ENCODE measurements at regions not wholly inside any gene's neighbourhood (a gene's known extent, or its start where the extent isn't known, plus 50 kb on each side); places are given as distances from the start of the nearest gene placed in this dataset.

- Histone ChIP-seq H3K79me2 (ENCODE audit: control insufficient read depth, insufficient read depth, low read length) (no peaks in the 10 kb centered on the region), H3K27me3 (ENCODE audit: control insufficient read depth in 2 of 2, insufficient read depth in 2 of 2, low read length in 2 of 2) (no peaks in the 10 kb centered on the region), H3K36me3 (ENCODE audit: control insufficient read depth in 2 of 2, extremely low read depth in 1 of 2, insufficient read depth in 2 of 2, low read length in 2 of 2) (no peaks in the 10 kb centered on the region), H4K20me1 (replicated peaks; ENCODE audit: control insufficient read depth, extremely low read depth, insufficient read depth, low read length) (no peaks in the 10 kb centered on the region), H3K27ac (ENCODE audit: insufficient read depth, low read depth, low read length) (no peak overlapping the region), H2AFZ (ENCODE audit: low read depth, low read length) (no peak overlapping the region), H3K4me2 (ENCODE audit: insufficient read depth, low read length) (no peak overlapping the region), H3K4me3 (replicated peaks in 1 of 3; ENCODE audit: insufficient read depth in 1 of 3, low read depth in 1 of 3, low read length in 3 of 3) (no peak overlapping the region), H3K9ac (replicated peaks; ENCODE audit: extremely low read depth, insufficient read depth, low read length) (no peak overlapping the region), H3K9me1 (replicated peaks; ENCODE audit: control insufficient read depth, extremely low read depth, insufficient read depth, low read length) (no peaks in the 10 kb centered on the region), H3K4me1 (ENCODE audit: control insufficient read depth, extremely low read depth, insufficient read depth, low read length) (no peaks in the 10 kb centered on the region), H3K9me3 (replicated peaks; ENCODE audit: control insufficient read depth, insufficient read depth, low read length) (no peaks in the 10 kb centered on the region)
- TF ChIP-seq JUN (IDR thresholded peaks at IDR 0.05; ENCODE audit: borderline replicate concordance, insufficient read depth, insufficient read length, low read depth) (no peak), MYC (IDR thresholded peaks at IDR 0.05; ENCODE audit: low read depth, low read length) (no peak)
- FAIRE-seq (no peak), DNase-seq (ENCODE audit: low read depth, low spot score) (no peak)
- ChIA-PET POLR2A (no interaction called here), CTCF (no interaction called here)
- BruUV-seq (replicated peaks): no TSS peak
- intact Hi-C loops (cut with micrococcal nuclease): no loop called here
- dilution Hi-C loops (cut with MboI; ENCODE audit: extremely low pct_ligation_motif_present, low sequenced_read_pairs): no loop called here
These were observed 56.8 kb upstream of the STK39 start for GRCh38 chr2:168304024-168304681.

GRCh38 chr2:168307379-168307778 is 60.0 kb upstream of the STK39 start:
- Histone ChIP-seq H3K9me3 (replicated peaks; ENCODE audit: control insufficient read depth, insufficient read depth, low read length) (no peaks in the 10 kb centered on the region), H3K79me2 (ENCODE audit: control insufficient read depth, insufficient read depth, low read length) (no peaks in the 10 kb centered on the region), H3K36me3 (ENCODE audit: control insufficient read depth in 2 of 2, extremely low read depth in 1 of 2, insufficient read depth in 2 of 2, low read length in 2 of 2) (no peaks in the 10 kb centered on the region), H2AFZ (ENCODE audit: low read depth, low read length) (no peak overlapping the region), H3K9me1 (replicated peaks; ENCODE audit: control insufficient read depth, extremely low read depth, insufficient read depth, low read length) (no peaks in the 10 kb centered on the region), H3K4me3 (replicated peaks in 1 of 3; ENCODE audit: insufficient read depth in 1 of 3, low read depth in 1 of 3, low read length in 3 of 3) (no peak overlapping the region), H3K4me2 (ENCODE audit: insufficient read depth, low read length) (no peak overlapping the region), H4K20me1 (replicated peaks; ENCODE audit: control insufficient read depth, extremely low read depth, insufficient read depth, low read length) (no peaks in the 10 kb centered on the region), H3K27ac (ENCODE audit: insufficient read depth, low read depth, low read length) (no peak overlapping the region), H3K4me1 (ENCODE audit: control insufficient read depth, extremely low read depth, insufficient read depth, low read length) (no peaks in the 10 kb centered on the region), H3K9ac (replicated peaks; ENCODE audit: extremely low read depth, insufficient read depth, low read length) (no peak overlapping the region), H3K27me3 (ENCODE audit: control insufficient read depth in 2 of 2, insufficient read depth in 2 of 2, low read length in 2 of 2) (no peaks in the 10 kb centered on the region)
- dilution Hi-C loops (cut with MboI; ENCODE audit: extremely low pct_ligation_motif_present, low sequenced_read_pairs) (no loop called here), intact Hi-C loops (cut with micrococcal nuclease) (no loop called here)
- TF ChIP-seq POLR2AphosphoS5 (IDR thresholded peaks at IDR 0.05; ENCODE audit: insufficient read depth, low read depth, low read length): no peak
- TF ChIP-seq CTCF (IDR thresholded peaks at IDR 0.05; ENCODE audit: extremely low read depth in 1 of 2, insufficient read depth in 1 of 2, low read depth in 1 of 2, low read length in 2 of 2): no peak
- no peak for TF ChIP-seq MYC (IDR thresholded peaks at IDR 0.05; ENCODE audit: low read depth, low read length)
- no peak for TF ChIP-seq JUN (IDR thresholded peaks at IDR 0.05; ENCODE audit: borderline replicate concordance, insufficient read depth, insufficient read length, low read depth)
- TF ChIP-seq POLR2A (IDR thresholded peaks at IDR 0.05; ENCODE audit: low read depth, low read length): no peak
- no peak for TF ChIP-seq MAX (IDR thresholded peaks at IDR 0.05; ENCODE audit: insufficient read depth, insufficient read length)
- TF ChIP-seq FOS (IDR thresholded peaks at IDR 0.05; ENCODE audit: borderline replicate concordance, insufficient read depth, low read length): no peak
- TF ChIP-seq GATA2 (IDR thresholded peaks at IDR 0.05; ENCODE audit: insufficient read depth, insufficient read length, low read depth, low read length): no peak
- no peak for TF ChIP-seq EZH2 (IDR thresholded peaks at IDR 0.05; ENCODE audit: borderline replicate concordance, low read depth, low read length, severe bottlenecking)
- FAIRE-seq (no peak), DNase-seq (ENCODE audit: low read depth, low spot score) (no peak)
- CTCF ChIA-PET: interaction anchor here (0.7 kb wide), 1 partner anchor 172 kb away, joined by 3 read pairs; no protein-coding TSS in a partner anchor
- POLR2A ChIA-PET: no interaction called here
- no TSS peak for BruUV-seq (replicated peaks)

All from endothelial cell of umbilical vein (primary cell).